Right lobe of liver (tissue), 6 donors: ENCODE measurements at regions not wholly inside any gene's neighbourhood (a gene's known extent, or its start where the extent isn't known, plus 50 kb on each side); places are given as distances from the start of the nearest gene placed in this dataset.

Source experiments
- ATAC-seq, 4 donors: fragments of 200-7000 bp; cut with Tn5 transposase; one replicate each; pipeline ENCODE4 v1.9.1; 2020; ENCODE audit warnings: mild to moderate bottlenecking in 4 of 4, moderate library complexity in 4 of 4
- DNase-seq, 3 donors: peaks; one replicate each; pipeline ENCODE4 v3.0.0-alpha.2; 2020
- H3K27ac ChIP-seq, 3 donors: fragments of 200-600 bp; one replicate each; pipeline ENCODE4 v1.8.0; 2022
- H3K27me3 ChIP-seq, 2 donors: fragments of 200-600 bp; one replicate each; pipeline ENCODE4 v1.8.0; 2022
- H3K36me3 ChIP-seq, 4 donors: fragments of 200-600 bp; sonication (generic) in 1 of 4; one replicate each; pipeline versions ENCODE4 v1.5.1 to v1.8.0; 2017 to 2022; ENCODE audit warnings: control low read depth in 1 of 4
- H3K4me1 ChIP-seq, 4 donors: fragments of 200-600 bp; sonication (generic) in 1 of 4; one replicate each; pipeline versions ENCODE4 v1.5.1 to v1.8.0; 2017 to 2022; ENCODE audit warnings: control low read depth in 1 of 4
- H3K4me3 ChIP-seq, 3 donors: fragments of 200-600 bp; one replicate each; pipeline ENCODE4 v1.8.0; 2022
- H3K9me3 ChIP-seq, 4 donors: fragments of 200-600 bp; sonication (generic) in 1 of 4; one replicate each; pipeline versions ENCODE4 v1.5.1 to v1.8.0; 2017 to 2022; ENCODE audit warnings: control low read depth in 1 of 4
- POLR2A ChIP-seq: fragments of 450-650 bp; IDR thresholded peaks from one replicate; pipeline ENCODE4 v1.6.1; 2017; ENCODE audit warnings: antibody characterized with exemption, mild to moderate bottlenecking
- WGBS: methylation state at CpG from one replicate; pipeline ENCODE4 v1.1.6; 2018; ENCODE audit warnings: low coverage, low lambda C conversion rate; ENCODE audit not compliant: insufficient coverage; ENCODE audit errors: missing lambda C conversion rate; 5-methylcytosine and 5-hydroxymethylcytosine counted together
- intact Hi-C, 2 donors: fragments of 100-400 bp; cut with DNase I; formaldehyde crosslinking; loops; one replicate each; pipeline versions ENCODE4 v1.11.2 to v1.14.1; 2022
- TF ChIP-seq, protein P1 (sequence below), 4 donors: fragments of 200-600 bp in 3 of 4; fragments of 450-650 bp in 1 of 4; IDR thresholded peaks; one replicate each; pipeline versions ENCODE4 v1.5.1 to v1.8.0; 2016 to 2022; ENCODE audit warnings: antibody characterized with exemption in 4 of 4, mild to moderate bottlenecking in 2 of 4
- donor health status: DM: no; HTN: yes; CAD: no.
- donor health status: DM: no; HTN: no; CAD: no.
- donor health status: DM: no; HTN: no; CAD: no.
- donor health status: DM: no; HTN: yes; CAD: no.
- donor health status: DM: no; HTN: yes; CAD: no.

DNA sequence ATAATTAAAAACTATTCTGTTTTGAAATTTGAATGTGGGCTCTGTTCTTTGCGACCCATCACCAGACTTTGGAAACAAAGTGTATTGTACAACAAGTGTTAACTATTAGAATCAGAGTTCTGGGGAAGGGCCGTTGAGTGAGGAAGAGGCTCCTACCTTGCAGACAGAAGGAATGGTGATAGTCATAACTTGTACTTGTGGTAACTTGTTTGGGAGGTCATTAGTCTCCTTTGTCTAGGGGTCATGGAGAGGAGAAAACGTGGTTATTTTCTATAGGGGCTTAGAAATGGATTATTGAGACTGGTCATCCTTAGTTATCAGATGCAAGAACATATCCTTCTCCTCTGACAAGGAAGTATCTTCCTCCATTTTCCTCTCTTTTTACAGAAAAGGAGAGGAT lies 174.8 kb downstream of the BMP2 start:
- Histone ChIP-seq H3K9me3 (no peaks in the 10 kb centered on the region), H3K27me3 (no peaks in the 10 kb centered on the region), H3K27ac (no peak overlapping the region), H3K4me3 (no peak overlapping the region), H3K4me1 (no peaks in the 10 kb centered on the region), H3K36me3 (no peaks in the 10 kb centered on the region)
- TF ChIP-seq POLR2A = no peak
- TF ChIP-seq, protein P1, sequence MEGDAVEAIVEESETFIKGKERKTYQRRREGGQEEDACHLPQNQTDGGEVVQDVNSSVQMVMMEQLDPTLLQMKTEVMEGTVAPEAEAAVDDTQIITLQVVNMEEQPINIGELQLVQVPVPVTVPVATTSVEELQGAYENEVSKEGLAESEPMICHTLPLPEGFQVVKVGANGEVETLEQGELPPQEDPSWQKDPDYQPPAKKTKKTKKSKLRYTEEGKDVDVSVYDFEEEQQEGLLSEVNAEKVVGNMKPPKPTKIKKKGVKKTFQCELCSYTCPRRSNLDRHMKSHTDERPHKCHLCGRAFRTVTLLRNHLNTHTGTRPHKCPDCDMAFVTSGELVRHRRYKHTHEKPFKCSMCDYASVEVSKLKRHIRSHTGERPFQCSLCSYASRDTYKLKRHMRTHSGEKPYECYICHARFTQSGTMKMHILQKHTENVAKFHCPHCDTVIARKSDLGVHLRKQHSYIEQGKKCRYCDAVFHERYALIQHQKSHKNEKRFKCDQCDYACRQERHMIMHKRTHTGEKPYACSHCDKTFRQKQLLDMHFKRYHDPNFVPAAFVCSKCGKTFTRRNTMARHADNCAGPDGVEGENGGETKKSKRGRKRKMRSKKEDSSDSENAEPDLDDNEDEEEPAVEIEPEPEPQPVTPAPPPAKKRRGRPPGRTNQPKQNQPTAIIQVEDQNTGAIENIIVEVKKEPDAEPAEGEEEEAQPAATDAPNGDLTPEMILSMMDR (IDR thresholded peaks at IDR 0.05) = no peak
- intact Hi-C loops = no loop called here
- DNase-seq (no peak), ATAC-seq (no peak)
- WGBS = 42% methylated on average over 3 of the region's 3 CpGs

DNA sequence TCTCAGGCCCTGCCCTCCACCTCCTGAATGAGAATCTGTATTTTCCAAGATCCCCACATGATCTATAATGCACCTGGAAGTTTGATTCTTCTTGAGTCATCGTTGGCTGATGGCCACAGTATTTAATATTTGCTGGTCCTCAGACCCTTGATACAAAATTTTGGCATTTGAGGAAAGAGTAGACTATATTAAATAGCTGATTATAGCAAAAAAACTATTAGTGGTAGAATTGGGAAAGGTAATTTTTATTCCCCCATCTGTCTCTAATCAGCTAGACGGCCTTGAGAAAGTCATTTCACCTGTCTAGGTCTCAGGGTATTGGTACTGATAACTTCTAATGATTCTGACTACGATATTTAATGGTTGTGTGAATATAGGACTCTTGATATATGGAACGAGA lies 176.8 kb downstream of the BMP2 start:
- intact Hi-C loops = no loop called here

GRCh38 chr20:6953611-6954010 lies 186.1 kb downstream of the BMP2 start:
- Histone ChIP-seq H3K4me1 (no peaks in the 10 kb centered on the region), H3K27ac (no peak overlapping the region), H3K27me3 (no peaks in the 10 kb centered on the region), H3K4me3 (no peak overlapping the region), H3K36me3 (no peaks in the 10 kb centered on the region), H3K9me3 (no peaks in the 10 kb centered on the region)
- TF ChIP-seq, protein P1 (IDR thresholded peaks at IDR 0.05) = no peak
- no peak for TF ChIP-seq POLR2A
- intact Hi-C loops = no loop called here
- no peak for DNase-seq
- ATAC-seq = no peak
- WGBS = 60% methylated on average over 1 of the region's 1 CpG

More for the DNA sequence above, 176.8 kb downstream of the BMP2 start:
- Histone ChIP-seq H3K27me3 (no peaks in the 10 kb centered on the region), H3K9me3 (no peaks in the 10 kb centered on the region), H3K36me3 (no peaks in the 10 kb centered on the region), H3K4me3 (no peak overlapping the region), H3K27ac (no peak overlapping the region), H3K4me1 (no peaks in the 10 kb centered on the region)
- TF ChIP-seq, protein P1 (IDR thresholded peaks at IDR 0.05) = no peak
- no peak for TF ChIP-seq POLR2A
- 60% methylated on average over 4 of the region's 4 CpGs for WGBS
- no peak for DNase-seq
- no peak for ATAC-seq

GRCh38 chr20:6954219-6954618 lies 186.7 kb downstream of the BMP2 start:
- no peak overlapping the region for H3K27ac ChIP-seq
- no peaks in the 10 kb centered on the region for H3K36me3 ChIP-seq
- WGBS = 69% methylated on average over 2 of the region's 2 CpGs
- TF ChIP-seq POLR2A = no peak
- TF ChIP-seq, protein P1 (IDR thresholded peaks at IDR 0.05) = no peak
- no peaks in the 10 kb centered on the region for H3K27me3 ChIP-seq
- H3K4me3 ChIP-seq = no peak overlapping the region
- ATAC-seq (no peak), DNase-seq (no peak)
- intact Hi-C loops = no loop called here
- no peaks in the 10 kb centered on the region for H3K9me3 ChIP-seq
- H3K4me1 ChIP-seq = no peaks in the 10 kb centered on the region

- intact Hi-C loops = no loop called here
- WGBS = 65% methylated on average over 2 of the region's 2 CpGs
- Histone ChIP-seq H3K27me3 (no peaks in the 10 kb centered on the region), H3K9me3 (no peaks in the 10 kb centered on the region), H3K36me3 (no peaks in the 10 kb centered on the region), H3K4me3 (no peak overlapping the region), H3K4me1 (no peaks in the 10 kb centered on the region), H3K27ac (no peak overlapping the region)
- ATAC-seq (peak; percentile 61 to 85 (median 74)), DNase-seq (no peak)
- TF ChIP-seq POLR2A = no peak
- TF ChIP-seq, protein P1 (IDR thresholded peaks at IDR 0.05) = no peak
Observed at GRCh38 chr20:6956056-6956455, 188.6 kb downstream of the BMP2 start.
